ENCODE measurements at regions not wholly inside any gene's neighbourhood (a gene's known extent, or its start where the extent isn't known, plus 50 kb on each side); places are given as distances from the start of the nearest gene placed in this dataset.

- CTCF ChIA-PET (ENCODE audit: low intra/inter-chr PET ratio, low total read pairs): no interaction called here
- Histone ChIP-seq H2AFZ (ENCODE audit: low read length) (no peak overlapping the region), H3K4me3 (replicated peaks in 1 of 3; ENCODE audit: insufficient read depth in 1 of 3, low read depth in 2 of 3, low read length in 3 of 3) (no peak overlapping the region), H4K20me1 (ENCODE audit: insufficient read depth, low read length) (no peaks in the 10 kb centered on the region; the same call in 1 of the 2 replicates), H3K27me3 (ENCODE audit: control insufficient read depth in 1 of 2, insufficient read depth in 2 of 2, low read length in 2 of 2) (peaks cover 6 to 70% of the 10 kb centered on the region in 2 experiments; a peak in 4 of 5 replicates), H3K9me3 (ENCODE audit: low read length) (no peaks in the 10 kb centered on the region), H3K9ac (ENCODE audit: insufficient read depth, low read depth, low read length) (no peak overlapping the region), H3K27ac (ENCODE audit: extremely low read length, insufficient read depth, low read length) (no peak overlapping the region), H3K79me2 (ENCODE audit: insufficient read depth, low read length) (no peaks in the 10 kb centered on the region), H3K4me2 (ENCODE audit: low read depth, low read length) (no peak overlapping the region), H3K4me1 (ENCODE audit: insufficient read depth, low read length) (no peaks in the 10 kb centered on the region), H3K36me3 (replicated peaks in 1 of 2; ENCODE audit: control insufficient read depth in 1 of 2, insufficient read depth in 2 of 2, low read length in 2 of 2) (no peaks in the 10 kb centered on the region)
- POLR2A ChIA-PET: no interaction called here
- BruUV-seq (replicated peaks): no TSS peak
- TF ChIP-seq CREB3 (CRISPR knock-in tag; IDR thresholded peaks at IDR 0.05) (no peak), CC2D1A (CRISPR knock-in tag; IDR thresholded peaks at IDR 0.05) (no peak), PRMT3 (CRISPR knock-in tag; IDR thresholded peaks at IDR 0.05; ENCODE audit: borderline replicate concordance, low read depth) (no peak), ZNF768 (CRISPR knock-in tag; IDR thresholded peaks at IDR 0.05) (peak; percentile 89)
- 0% methylated on average over 1 of the region's 2 CpGs for WGBS (ENCODE audit: low lambda C conversion rate)
- FAIRE-seq (no peak), DNase-seq (ENCODE audit: low spot score) (no peak), ATAC-seq (no peak)
- intact Hi-C loops (cut with micrococcal nuclease; ENCODE audit: unreplicated experiment) (no loop called here), in situ Hi-C loops (cut with HindIII; ENCODE audit: extremely low pct_ligation_motif_present, low pct_unique_long_range_greater_than_20kb) (no loop called here)
Observed at GRCh38 chr17:79326814-79327213, 252.2 kb downstream of the ENGASE start.

- ChIA-PET CTCF (ENCODE audit: low intra/inter-chr PET ratio, low total read pairs) (no interaction called here), POLR2A (no interaction called here)
- Histone ChIP-seq H2AFZ (ENCODE audit: low read length) (no peak overlapping the region), H3K4me1 (ENCODE audit: insufficient read depth, low read length) (no peaks in the 10 kb centered on the region), H4K20me1 (ENCODE audit: insufficient read depth, low read length) (no peaks in the 10 kb centered on the region; the same call in 1 of the 2 replicates), H3K4me2 (ENCODE audit: low read depth, low read length) (no peak overlapping the region), H3K4me3 (replicated peaks in 1 of 3; ENCODE audit: insufficient read depth in 1 of 3, low read depth in 2 of 3, low read length in 3 of 3) (no peak overlapping the region), H3K27ac (ENCODE audit: extremely low read length, insufficient read depth, low read length) (no peak overlapping the region), H3K27me3 (ENCODE audit: control insufficient read depth in 1 of 2, insufficient read depth in 2 of 2, low read length in 2 of 2) (peaks cover 6 to 68% of the 10 kb centered on the region in 2 experiments; a peak in 4 of 5 replicates), H3K36me3 (replicated peaks in 1 of 2; ENCODE audit: control insufficient read depth in 1 of 2, insufficient read depth in 2 of 2, low read length in 2 of 2) (no peaks in the 10 kb centered on the region), H3K9me3 (ENCODE audit: low read length) (no peaks in the 10 kb centered on the region), H3K9ac (ENCODE audit: insufficient read depth, low read depth, low read length) (no peak overlapping the region), H3K79me2 (ENCODE audit: insufficient read depth, low read length) (no peaks in the 10 kb centered on the region)
- no TSS peak for BruUV-seq (replicated peaks)
- intact Hi-C loops (cut with micrococcal nuclease; ENCODE audit: unreplicated experiment): no loop called here
- WGBS (ENCODE audit: low lambda C conversion rate): 29% methylated on average over 20 of the region's 24 CpGs
- FAIRE-seq: no peak
- no peak for ATAC-seq
- DNase-seq (ENCODE audit: low spot score): no peak
- in situ Hi-C loops (cut with HindIII; ENCODE audit: extremely low pct_ligation_motif_present, low pct_unique_long_range_greater_than_20kb): no loop called here
- TF ChIP-seq ZNF547 (CRISPR knock-in tag; IDR thresholded peaks at IDR 0.05): no peak
- TF ChIP-seq ZNF335 (CRISPR knock-in tag; IDR thresholded peaks at IDR 0.05): no peak
- TF ChIP-seq MIER2 (CRISPR knock-in tag; IDR thresholded peaks at IDR 0.05): peak; percentile 92
- no peak for TF ChIP-seq AHR (CRISPR knock-in tag; IDR thresholded peaks at IDR 0.05)
- 0 out of 4 replicates have a peak, but pooled peaks have one; percentile 4 to 13 for TF ChIP-seq MAFK (conservative IDR thresholded peaks at IDR 0.05 in 1 of 2, IDR thresholded peaks at IDR 0.05 in 1 of 2; ENCODE audit: low read length in 2 of 2)
- 0 out of 2 replicates have a peak, but pooled peaks have one; percentile 11 for TF ChIP-seq MAFF (IDR thresholded peaks at IDR 0.05; ENCODE audit: low read depth, low read length)
- TF ChIP-seq ZSCAN12 (CRISPR knock-in tag; IDR thresholded peaks at IDR 0.05): no peak
- TF ChIP-seq ZNF770 (CRISPR knock-in tag; IDR thresholded peaks at IDR 0.05): no peak
Observed at GRCh38 chr17:79325709-79326430, 251.2 kb downstream of the ENGASE start.

All from HepG2 (cell line).